GM18868 (cell line): ENCODE measurements at regions not wholly inside any gene's neighbourhood (a gene's known extent, or its start where the extent isn't known, plus 50 kb on each side); places are given as distances from the start of the nearest gene placed in this dataset.

ENCODE experiments used
- ATAC-seq: cut with Tn5 transposase; IDR thresholded peaks from one replicate; pipeline ENCODE4 v1.9.1; 2021; ENCODE audit warnings: mild to moderate bottlenecking, moderate library complexity; ENCODE audit not compliant: unreplicated experiment

- ATAC-seq, result no peak
These were observed 539.2 kb upstream of the PCDH9 start for GRCh38 chr13:67769063-67769986.

DNA sequence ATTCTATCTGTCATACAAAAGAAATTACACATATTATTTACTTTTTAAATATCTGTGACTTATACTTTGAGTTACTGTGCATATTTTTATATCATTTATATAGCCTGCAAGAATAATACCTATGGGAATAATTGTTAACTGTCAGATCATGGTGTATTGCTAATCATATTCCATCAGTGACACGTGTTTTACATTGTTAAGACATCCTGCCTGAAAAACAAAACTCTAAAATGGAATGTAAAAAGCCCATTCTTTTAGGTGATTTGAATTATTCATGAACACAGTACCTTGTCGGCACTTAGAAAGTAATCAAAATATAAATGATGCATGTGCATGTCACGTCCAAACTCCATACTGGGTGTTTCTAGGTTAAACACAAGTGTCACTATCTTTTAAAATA lies 533.8 kb upstream of the PCDH9 start:
- no peak for ATAC-seq

- ATAC-seq, result peak; percentile 45
These were observed 533.2 kb upstream of the PCDH9 start for GRCh38 chr13:67763384-67763783.

GRCh38 chr13:67758975-67759374 lies 528.8 kb upstream of the PCDH9 start:
- ATAC-seq, result no peak

GRCh38 chr13:67754012-67754411 lies 523.9 kb upstream of the PCDH9 start:
- ATAC-seq, result no peak

GRCh38 chr13:67752759-67753158 lies 522.6 kb upstream of the PCDH9 start:
- no peak for ATAC-seq

DNA sequence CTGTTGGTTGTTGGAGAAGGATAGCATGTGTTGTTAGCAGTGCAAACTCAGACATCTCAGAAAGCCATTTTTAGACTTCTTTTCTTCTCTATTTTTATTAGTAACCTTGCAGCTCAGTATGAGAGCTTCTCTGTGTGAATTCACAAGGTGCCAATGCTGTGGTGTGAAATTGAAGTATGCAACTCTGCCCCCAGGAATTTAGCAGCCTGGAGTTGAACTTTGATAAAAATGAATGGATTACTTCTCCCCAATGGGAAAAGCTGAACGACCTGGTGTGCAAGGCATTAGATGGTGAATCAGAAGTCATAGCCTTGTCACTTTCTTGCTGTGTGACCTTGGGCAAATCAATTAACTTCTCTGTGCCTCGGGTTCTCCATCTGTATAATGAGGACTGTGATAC lies 512.3 kb upstream of the PCDH9 start:
- no peak for ATAC-seq

DNA sequence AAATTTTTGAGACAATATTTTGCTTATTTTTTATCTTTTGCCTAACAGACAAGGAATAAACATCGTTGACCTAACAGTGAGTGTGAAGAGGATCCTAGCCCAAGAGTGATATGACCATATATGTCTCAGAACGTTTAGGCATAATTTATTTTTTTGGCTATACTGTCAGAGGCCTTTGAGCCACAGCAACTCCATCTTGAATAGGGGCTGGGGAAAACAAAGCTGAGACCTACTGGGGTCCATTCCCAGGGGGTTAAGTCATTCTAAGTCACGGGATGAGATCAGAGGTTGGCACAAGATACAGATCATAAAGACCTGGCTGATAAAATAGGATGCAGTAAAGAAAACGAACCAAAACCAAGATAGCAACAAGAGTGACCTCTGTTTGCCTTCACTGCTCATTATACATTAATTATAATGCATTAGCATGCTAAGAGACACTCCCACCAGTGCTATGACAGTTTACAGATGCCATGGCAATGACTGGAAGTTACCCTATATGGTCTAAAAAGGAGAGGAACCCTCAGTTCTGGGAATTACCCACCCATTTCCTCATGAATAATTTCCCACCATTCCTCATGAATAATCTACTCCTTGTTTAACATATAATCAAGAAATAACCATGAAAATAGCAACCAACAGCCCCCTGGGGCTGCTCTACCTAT lies 510.9 kb upstream of the PCDH9 start:
- no peak for ATAC-seq

- peak; percentile 59 for ATAC-seq
These were observed 506.7 kb upstream of the PCDH9 start for GRCh38 chr13:67736646-67737420.

- ATAC-seq, result no peak
These were observed 505.5 kb upstream of the PCDH9 start for GRCh38 chr13:67735651-67736050.

GRCh38 chr13:67726979-67727378 lies 496.8 kb upstream of the PCDH9 start:
- ATAC-seq, result no peak

DNA sequence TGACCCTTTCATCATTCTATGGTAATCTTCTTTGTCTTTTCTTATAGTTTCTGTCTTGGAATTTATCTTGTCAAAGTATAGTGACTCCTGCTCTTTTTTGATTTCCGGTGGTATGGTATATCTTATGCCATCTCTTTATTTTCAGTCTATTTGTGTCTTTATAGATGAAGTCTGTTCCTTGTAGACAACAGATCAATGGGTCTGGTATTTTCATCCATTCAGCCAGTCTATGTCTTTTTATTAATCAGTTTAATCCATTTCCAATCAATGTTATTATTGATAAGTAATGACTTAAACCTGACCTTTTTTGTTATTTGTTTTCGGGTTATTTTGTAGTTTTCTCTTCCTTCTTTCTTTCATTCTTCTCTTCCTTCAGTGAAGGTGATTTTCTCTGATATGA lies 495.9 kb upstream of the PCDH9 start:
- no peak for ATAC-seq

DNA sequence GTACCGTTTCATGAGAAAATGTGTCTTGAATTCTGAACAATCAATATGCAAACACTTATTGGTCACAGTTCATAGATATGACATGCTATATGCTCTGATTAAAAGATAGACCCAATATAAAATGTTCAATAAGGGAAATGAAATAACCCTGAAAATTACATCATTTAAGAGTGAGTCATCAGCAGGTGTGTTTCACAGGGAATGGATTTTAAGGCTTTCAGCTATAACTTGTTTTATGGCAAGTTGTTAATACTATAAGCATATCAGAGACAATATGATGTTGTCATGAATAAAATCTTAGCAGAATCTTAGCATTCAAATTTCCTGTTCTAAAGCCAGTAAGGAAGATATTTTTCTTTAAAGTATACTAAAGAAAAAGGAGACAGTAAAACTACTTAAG lies 483.4 kb upstream of the PCDH9 start:
- no peak for ATAC-seq

- no peak for ATAC-seq
These were observed 466.6 kb upstream of the PCDH9 start for GRCh38 chr13:67696775-67697174.

DNA sequence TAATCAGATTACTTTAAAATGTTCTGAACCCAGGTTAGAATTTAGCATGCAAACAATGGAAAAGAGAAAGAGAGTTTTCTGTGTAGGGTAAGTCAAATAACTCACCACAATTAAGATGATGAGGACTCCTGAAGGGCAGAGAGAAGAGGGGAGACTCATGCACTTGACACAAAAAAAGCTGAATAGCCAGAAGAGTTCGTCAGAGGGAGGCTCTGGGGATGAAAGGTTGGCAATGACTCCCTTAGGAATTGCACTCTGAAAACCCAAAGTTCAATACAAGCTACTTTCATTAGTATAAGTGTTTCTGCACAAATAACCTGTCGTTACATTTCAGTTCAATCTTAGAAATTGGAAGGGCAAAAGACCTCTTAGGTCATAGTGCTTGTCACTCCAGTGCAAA lies 434.4 kb upstream of the PCDH9 start:
- ATAC-seq, result no peak

DNA sequence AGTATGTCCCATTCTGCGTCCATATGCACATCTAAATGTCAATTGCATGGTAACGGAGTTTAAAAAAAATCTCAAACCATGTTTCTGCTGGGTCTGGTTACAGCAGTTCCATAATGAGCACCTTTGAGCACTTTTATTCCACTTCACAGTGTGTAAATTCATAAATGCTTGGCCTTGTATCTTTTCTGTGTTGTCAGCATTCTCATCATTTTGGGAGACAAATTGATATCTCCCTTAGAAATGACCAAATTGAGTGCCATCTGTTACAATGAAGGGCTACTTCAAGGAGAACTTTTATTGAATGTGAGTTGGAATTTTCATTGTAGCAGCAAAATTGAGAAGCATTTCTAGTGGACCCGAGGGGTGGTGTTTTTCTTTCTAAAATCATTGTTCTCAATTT lies 432.9 kb upstream of the PCDH9 start:
- no peak for ATAC-seq

- ATAC-seq, result no peak
These were observed 422.8 kb upstream of the PCDH9 start for GRCh38 chr13:67652887-67653286.

GRCh38 chr13:67651908-67652465 lies 421.9 kb upstream of the PCDH9 start:
- ATAC-seq, result no peak

DNA sequence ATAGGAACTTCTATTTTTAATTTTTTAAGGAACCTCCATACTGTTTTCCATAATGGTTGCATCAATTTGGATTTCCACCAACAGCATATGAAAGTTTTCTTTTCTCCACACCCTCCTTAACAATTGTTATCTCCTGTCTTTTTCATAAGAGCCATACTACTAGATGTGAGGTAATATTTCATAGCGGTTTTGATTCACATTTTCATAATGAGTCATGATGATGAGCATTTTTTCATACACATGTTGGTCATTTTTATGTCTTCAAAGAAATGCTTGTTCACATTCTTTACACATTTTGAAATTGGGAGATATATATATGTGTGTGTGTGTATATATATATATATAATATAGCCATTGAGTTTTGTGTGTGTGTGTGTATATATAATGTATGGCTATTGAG lies 420.3 kb upstream of the PCDH9 start:
- ATAC-seq, result no peak

DNA sequence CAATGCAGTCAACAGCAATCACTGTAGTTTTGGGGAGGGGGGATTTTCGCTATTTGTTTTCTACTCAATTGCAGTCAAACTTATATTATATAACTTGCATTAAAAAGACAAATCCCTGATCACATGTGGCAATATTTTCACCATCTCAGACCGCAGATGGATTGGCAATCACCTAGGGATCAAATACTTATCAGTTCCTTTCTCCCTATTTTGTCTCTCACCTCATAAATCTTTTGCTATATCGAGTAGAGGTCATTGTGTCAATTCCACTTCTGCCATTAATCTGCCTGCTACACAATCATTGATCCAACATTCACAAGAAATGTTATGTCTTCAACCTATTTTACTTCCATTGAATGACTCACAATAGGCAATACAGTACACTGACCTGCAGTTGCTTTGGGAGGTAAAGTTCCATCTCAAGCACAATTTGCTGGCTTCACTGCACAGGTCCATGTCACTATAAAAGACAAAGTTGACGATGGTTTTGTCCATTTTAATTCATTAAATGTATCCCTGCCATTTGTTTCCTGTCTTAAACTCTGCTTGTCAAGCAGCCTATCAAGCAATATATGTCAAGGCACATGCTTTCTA lies 415.8 kb upstream of the PCDH9 start:
- ATAC-seq, result no peak

- no peak for ATAC-seq
These were observed 413.4 kb upstream of the PCDH9 start for GRCh38 chr13:67643516-67644055.
